Tibial nerve (tissue), 4 donors: ENCODE measurements at regions not wholly inside any gene's neighbourhood (a gene's known extent, or its start where the extent isn't known, plus 50 kb on each side); places are given as distances from the start of the nearest gene placed in this dataset.

Experiments
- DNase-seq, 2 donors: peaks; one replicate each; pipeline ENCODE4 v3.0.0-alpha.2; 2019; ENCODE audit warnings: low spot score in 2 of 2
- H3K27ac ChIP-seq, 4 donors: fragments of 200-600 bp; sonication (generic) in 3 of 4; one replicate each; pipeline ENCODE4 v1.5.1; 2017 to 2019; ENCODE audit warnings: mild to moderate bottlenecking in 1 of 4
- H3K27me3 ChIP-seq, 2 donors: fragments of 200-600 bp; sonication (generic) in 1 of 2; one replicate each; pipeline versions ENCODE4 v1.5.1 to v1.6.0; 2017 to 2019
- H3K36me3 ChIP-seq, 3 donors: fragments of 200-600 bp; sonication (generic); one replicate each; pipeline ENCODE4 v1.5.1; 2018 to 2019
- H3K4me1 ChIP-seq, 4 donors: fragments of 200-600 bp; sonication (generic) in 3 of 4; one replicate each; pipeline ENCODE4 v1.5.1; 2017 to 2019
- H3K4me3 ChIP-seq, 4 donors: fragments of 200-600 bp; sonication (generic) in 3 of 4; one replicate each; pipeline ENCODE4 v1.5.1; 2017 to 2019; ENCODE audit warnings: mild to moderate bottlenecking in 1 of 4, moderate library complexity in 1 of 4
- H3K9me3 ChIP-seq, 4 donors: fragments of 200-600 bp; sonication (generic) in 3 of 4; one replicate each; pipeline ENCODE4 v1.5.1; 2017 to 2019
- CTCF ChIP-seq, 5 experiments: fragments of 200-600 bp in 3 of 5; fragments of 450-650 bp in 2 of 5; sonication (generic) in 3 of 5; IDR thresholded peaks; one replicate each; pipeline ENCODE4 v1.5.1; 2016 to 2019; ENCODE audit warnings: antibody characterized with exemption in 5 of 5, mild to moderate bottlenecking in 3 of 5, moderate library complexity in 2 of 5
- EP300 ChIP-seq, 2 donors: sonication (generic); formaldehyde crosslinking; IDR thresholded peaks; one replicate each; pipeline ENCODE4 v1.6.1; 2017; ENCODE audit warnings: antibody characterized with exemption in 2 of 2, mild to moderate bottlenecking in 1 of 2
- POLR2A ChIP-seq, 2 donors: fragments of 450-650 bp; IDR thresholded peaks; one replicate each; pipeline ENCODE4 v1.6.1; 2017; ENCODE audit warnings: antibody characterized with exemption in 2 of 2, mild to moderate bottlenecking in 2 of 2, moderate library complexity in 2 of 2
- WGBS, 2 donors: methylation state at CpG; one replicate each; pipeline ENCODE4 v1.1.5; 2018; 5-methylcytosine and 5-hydroxymethylcytosine counted together

- H3K27ac ChIP-seq: no peak overlapping the region
- peaks cover 0 to 5% of the 10 kb centered on the region in 2 donors for H3K27me3 ChIP-seq
- no peak overlapping the region for H3K4me3 ChIP-seq
- no peaks in the 10 kb centered on the region for H3K36me3 ChIP-seq
- no peak for DNase-seq
- WGBS, 2 donors: 66 to 70% methylated on average over 9 of the region's 9 CpGs
- H3K9me3 ChIP-seq: no peaks in the 10 kb centered on the region
- no peak for TF ChIP-seq CTCF (IDR thresholded peaks at IDR 0.05)
- no peak for TF ChIP-seq EP300 (IDR thresholded peaks at IDR 0.05)
- no peak for TF ChIP-seq POLR2A (IDR thresholded peaks at IDR 0.05)
- H3K4me1 ChIP-seq: no peaks in the 10 kb centered on the region
Measured at GRCh38 chr1:11422686-11423085, 56.3 kb upstream of the DISP3 start.

GRCh38 chr1:11426617-11427016 lies 52.3 kb upstream of the DISP3 start:
- H3K4me1 ChIP-seq: no peaks in the 10 kb centered on the region
- WGBS, 2 donors: 81 to 100% methylated on average over 4 of the region's 4 CpGs
- no peak for TF ChIP-seq POLR2A (IDR thresholded peaks at IDR 0.05)
- TF ChIP-seq EP300 (IDR thresholded peaks at IDR 0.05): no peak
- no peak for TF ChIP-seq CTCF (IDR thresholded peaks at IDR 0.05)
- peaks cover 0 to 5% of the 10 kb centered on the region in 2 donors for H3K27me3 ChIP-seq
- no peak overlapping the region for H3K27ac ChIP-seq
- no peaks in the 10 kb centered on the region for H3K36me3 ChIP-seq
- no peaks in the 10 kb centered on the region for H3K9me3 ChIP-seq
- H3K4me3 ChIP-seq: no peak overlapping the region
- no peak for DNase-seq

GRCh38 chr1:11428789-11429188 lies 50.2 kb upstream of the DISP3 start:
- Histone ChIP-seq H3K36me3 (no peaks in the 10 kb centered on the region), H3K27me3 (peaks cover 0 to under 1% of the 10 kb centered on the region in 2 donors), H3K4me1 (no peaks in the 10 kb centered on the region), H3K27ac (no peak overlapping the region), H3K4me3 (no peak overlapping the region), H3K9me3 (no peaks in the 10 kb centered on the region)
- WGBS, 2 donors: 74% methylated on average over 13 of the region's 13 CpGs
- TF ChIP-seq EP300 (IDR thresholded peaks at IDR 0.05): no peak
- TF ChIP-seq CTCF (IDR thresholded peaks at IDR 0.05): no peak
- no peak for TF ChIP-seq POLR2A (IDR thresholded peaks at IDR 0.05)
- DNase-seq: no peak
